ENCODE measurements at regions not wholly inside any gene's neighbourhood (a gene's known extent, or its start where the extent isn't known, plus 50 kb on each side); places are given as distances from the start of the nearest gene placed in this dataset.

DNA sequence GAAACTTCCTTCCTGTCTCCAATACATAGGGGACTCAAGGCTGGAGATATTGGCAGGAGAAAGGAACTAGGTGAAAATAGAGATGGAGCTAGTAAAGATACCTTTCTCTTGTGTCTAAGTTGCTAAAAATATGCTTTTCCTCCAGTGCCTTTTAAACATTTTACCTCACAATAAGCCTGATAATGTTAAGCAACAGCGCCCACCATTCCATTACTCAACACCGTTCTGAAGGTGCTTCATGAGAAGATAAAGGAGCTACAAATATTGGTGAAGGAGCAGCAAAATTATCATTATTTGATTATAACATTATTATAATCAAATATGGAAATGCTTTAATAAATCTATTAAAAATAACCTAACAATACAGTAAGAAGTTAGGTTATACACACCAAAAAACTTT lies 83.6 kb upstream of the BARX2 start:
- DNase-seq (ENCODE audit: low read depth), result no peak

- no peak for DNase-seq (ENCODE audit: low read depth)
Measured at GRCh38 chr11:129291546-129291945, 84.1 kb upstream of the BARX2 start.

GRCh38 chr11:129290966-129291365 lies 84.7 kb upstream of the BARX2 start:
- DNase-seq (ENCODE audit: low read depth), result no peak

GRCh38 chr11:129289350-129290040 lies 86.2 kb upstream of the BARX2 start:
- no peak for DNase-seq (ENCODE audit: low read depth)

- DNase-seq (ENCODE audit: low read depth), result no peak
Measured at GRCh38 chr11:129287920-129288319, 87.7 kb upstream of the BARX2 start.

- no peak for DNase-seq (ENCODE audit: low read depth)
Measured at GRCh38 chr11:129286813-129287212, 88.8 kb upstream of the BARX2 start.

GRCh38 chr11:129285402-129285786 lies 90.3 kb upstream of the BARX2 start:
- no peak for DNase-seq (ENCODE audit: low read depth)

- no peak for DNase-seq (ENCODE audit: low read depth)
Measured at GRCh38 chr11:129283141-129283540, 91.0 kb upstream of the ARHGAP32 start.

DNA sequence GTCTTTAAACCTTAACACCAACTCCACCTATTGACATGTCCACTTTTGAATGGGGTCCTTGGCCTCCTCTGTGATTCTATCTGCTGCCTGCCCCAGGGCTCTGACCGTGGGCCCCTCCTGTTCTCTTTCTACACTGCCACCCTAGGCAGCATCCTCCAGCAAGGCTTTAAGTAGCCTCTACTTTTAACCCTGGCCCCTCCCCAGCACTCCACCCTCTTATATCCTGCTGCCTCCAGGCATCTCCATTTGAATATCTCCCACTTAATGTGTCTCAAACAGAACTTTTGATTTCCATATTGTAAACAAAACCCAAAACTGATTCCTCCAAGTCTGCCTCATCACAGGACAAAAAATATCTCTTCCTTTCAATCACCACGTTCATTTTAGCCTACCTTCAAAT lies 90.5 kb upstream of the ARHGAP32 start:
- no peak for DNase-seq (ENCODE audit: low read depth)

- no peak for DNase-seq (ENCODE audit: low read depth)
Measured at GRCh38 chr11:129281471-129282415, 89.6 kb upstream of the ARHGAP32 start.

GRCh38 chr11:129280027-129280811 lies 88.1 kb upstream of the ARHGAP32 start:
- no peak for DNase-seq (ENCODE audit: low read depth)

GRCh38 chr11:129279326-129280026 lies 87.4 kb upstream of the ARHGAP32 start:
- peak; percentile 84 for DNase-seq (ENCODE audit: low read depth)

GRCh38 chr11:129278586-129279319 lies 86.6 kb upstream of the ARHGAP32 start:
- peak; percentile 43 for DNase-seq (ENCODE audit: low read depth)

- DNase-seq (ENCODE audit: low read depth), result no peak
Measured at GRCh38 chr11:129277198-129277843, 85.2 kb upstream of the ARHGAP32 start.

- no peak for DNase-seq (ENCODE audit: low read depth)
Measured at GRCh38 chr11:129275828-129276227, 83.7 kb upstream of the ARHGAP32 start.

DNA sequence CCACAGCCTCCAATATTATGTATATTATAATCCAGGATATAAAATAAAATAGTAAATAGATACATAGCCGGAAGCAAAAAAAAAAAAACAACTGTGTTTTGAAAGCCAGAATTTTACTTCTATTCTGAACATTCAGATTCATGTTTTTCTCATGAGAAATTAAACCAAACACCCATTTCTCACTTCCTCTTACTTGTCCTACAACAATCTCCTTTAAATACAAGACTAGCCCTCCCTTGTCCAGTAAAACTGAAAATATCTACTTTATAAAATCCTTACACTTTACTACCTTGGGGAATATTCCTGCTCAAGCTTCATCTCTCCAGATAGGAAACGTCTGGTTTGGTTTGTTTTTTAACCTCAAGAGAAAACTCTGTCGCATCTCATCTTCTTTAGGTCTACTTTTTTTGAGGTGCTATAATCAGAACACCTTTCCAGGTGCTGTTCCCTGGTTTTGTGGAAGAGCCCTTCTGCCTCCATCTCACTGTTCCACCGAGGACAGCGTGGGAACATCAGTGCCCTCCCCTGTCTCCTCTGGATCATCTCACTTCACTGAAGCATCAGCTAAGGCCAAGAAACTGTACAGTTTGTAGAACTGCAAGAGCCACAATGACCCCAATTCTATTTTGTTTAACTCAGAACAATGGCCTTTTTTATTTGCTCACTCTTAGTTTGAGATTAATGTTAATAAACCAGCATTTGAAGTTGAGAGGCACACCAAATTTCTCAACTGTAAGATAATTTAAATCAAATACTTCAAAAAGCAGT lies 82.0 kb upstream of the ARHGAP32 start:
- DNase-seq (ENCODE audit: low read depth), result no peak

- DNase-seq (ENCODE audit: low read depth), result no peak
Measured at GRCh38 chr11:129273322-129273721, 81.2 kb upstream of the ARHGAP32 start.

DNA sequence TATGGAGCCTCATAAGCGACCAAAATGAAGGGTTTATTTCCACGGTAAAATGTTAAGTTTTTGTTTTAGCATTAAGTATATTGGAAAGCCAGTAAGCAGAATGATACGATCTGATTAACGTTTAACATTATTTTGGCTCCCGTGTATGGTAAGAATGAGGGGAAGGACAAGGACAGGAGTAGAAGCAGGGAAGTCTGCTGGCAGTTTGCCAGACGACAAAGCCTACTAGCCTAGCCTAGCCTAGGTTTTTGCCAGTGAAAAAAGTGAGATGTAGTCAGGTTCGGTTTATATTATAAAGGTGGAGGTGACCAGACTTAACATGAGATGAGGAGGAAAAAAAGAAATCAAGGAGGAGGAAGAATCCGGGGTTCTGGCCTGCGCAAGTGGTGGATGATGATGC lies 78.9 kb upstream of the ARHGAP32 start:
- DNase-seq (ENCODE audit: low read depth), result no peak

GRCh38 chr11:129270446-129270845 lies 78.3 kb upstream of the ARHGAP32 start:
- DNase-seq (ENCODE audit: low read depth), result no peak
